SJSA1 (cell line): ENCODE measurements at regions not wholly inside any gene's neighbourhood (a gene's known extent, or its start where the extent isn't known, plus 50 kb on each side); places are given as distances from the start of the nearest gene placed in this dataset.
"Not testable (repeated sequence)": the region's sequence is repeated elsewhere in the genome, so short reads cannot be mapped to it uniquely, and the experiment has no call there.

Experiments
- DNase-seq, 2 experiments: peaks; one replicate each; pipeline ENCODE4 v3.0.0-alpha.2; 2015 to 2020; ENCODE audit warnings: low spot score in 2 of 2, low read depth in 1 of 2
- H3K27ac ChIP-seq: fragments of 250-450 bp; sonication (Bioruptor Pico); 2 replicates; pipeline ENCODE4 v1.5.1; 2020; ENCODE audit warnings: mild to moderate bottlenecking, moderate library complexity
- H3K27me3 ChIP-seq: fragments of 250-450 bp; sonication (Bioruptor Pico); replicated peaks from 2 replicates; pipeline ENCODE4 v1.5.1; 2020; ENCODE audit warnings: mild to moderate bottlenecking, moderate library complexity
- H3K36me3 ChIP-seq: fragments of 250-450 bp; sonication (Bioruptor Pico); 2 replicates; pipeline ENCODE4 v1.5.1; 2020; ENCODE audit warnings: mild to moderate bottlenecking
- H3K4me1 ChIP-seq: fragments of 250-450 bp; sonication (Bioruptor Pico); replicated peaks from 2 replicates; pipeline ENCODE4 v1.6.1; 2021; ENCODE audit warnings: mild to moderate bottlenecking
- H3K4me3 ChIP-seq: fragments of 250-450 bp; sonication (Bioruptor Pico); 2 replicates; pipeline ENCODE4 v1.5.1; 2020; ENCODE audit warnings: mild to moderate bottlenecking
- H3K9me3 ChIP-seq: fragments of 250-450 bp; sonication (Bioruptor Pico); replicated peaks from 2 replicates; pipeline ENCODE4 v1.5.1; 2020; ENCODE audit warnings: mild to moderate bottlenecking

GRCh38 chr14:47901141-47901540 lies 225.7 kb upstream of the MDGA2 start:
- not testable (repeated sequence) for H3K9me3 ChIP-seq, H3K27ac ChIP-seq, H3K27me3 ChIP-seq, H3K4me1 ChIP-seq, H3K4me3 ChIP-seq, H3K36me3 ChIP-seq, DNase-seq

DNA sequence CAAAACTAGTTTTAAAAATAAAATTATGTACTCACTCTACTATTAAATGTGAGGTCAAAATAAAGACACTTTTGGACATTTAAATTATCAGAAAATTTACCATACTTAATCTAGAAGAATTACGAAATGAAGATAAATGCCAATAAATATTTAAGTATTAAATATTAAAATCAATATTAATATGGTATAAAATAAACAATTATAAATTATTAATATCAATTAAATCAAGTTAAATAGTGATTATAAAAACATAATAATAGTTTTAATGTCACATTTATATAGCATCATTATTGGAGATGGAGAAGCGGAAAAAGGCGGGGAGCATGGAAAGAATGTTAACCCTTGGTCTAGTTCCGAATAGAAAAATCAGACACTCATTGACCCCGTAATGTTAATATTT lies 224.3 kb upstream of the MDGA2 start:
- no peak for DNase-seq
- no peak overlapping the region for H3K27ac ChIP-seq
- no peaks in the 10 kb centered on the region for H3K9me3 ChIP-seq
- H3K4me3 ChIP-seq = no peak overlapping the region
- no peaks in the 10 kb centered on the region for H3K36me3 ChIP-seq
- no peaks in the 10 kb centered on the region for H3K4me1 ChIP-seq
- no peaks in the 10 kb centered on the region for H3K27me3 ChIP-seq

DNA sequence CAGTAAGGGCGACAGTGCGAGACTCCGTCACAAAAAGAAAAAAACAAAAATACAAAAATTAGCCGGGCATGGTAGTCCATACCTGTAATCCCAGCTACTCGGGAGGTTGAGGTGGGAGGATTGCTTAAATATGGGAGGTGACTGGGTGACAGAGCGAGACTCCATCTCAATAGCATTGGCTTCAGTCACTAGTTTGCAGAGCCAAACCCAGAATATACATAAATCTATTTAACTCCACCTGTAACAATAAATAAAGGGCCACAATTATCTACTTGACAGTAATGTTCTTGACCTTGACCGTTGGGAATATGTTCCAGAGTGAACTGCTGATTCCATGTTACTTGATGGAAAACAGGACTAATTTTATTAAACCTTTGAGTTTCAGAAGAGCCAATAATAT lies 198.9 kb upstream of the MDGA2 start:
- no peak overlapping the region for H3K27ac ChIP-seq
- no peaks in the 10 kb centered on the region for H3K27me3 ChIP-seq
- DNase-seq = no peak
- no peaks in the 10 kb centered on the region for H3K4me1 ChIP-seq
- H3K36me3 ChIP-seq = no peaks in the 10 kb centered on the region
- H3K9me3 ChIP-seq = no peaks in the 10 kb centered on the region
- H3K4me3 ChIP-seq = no peak overlapping the region

DNA sequence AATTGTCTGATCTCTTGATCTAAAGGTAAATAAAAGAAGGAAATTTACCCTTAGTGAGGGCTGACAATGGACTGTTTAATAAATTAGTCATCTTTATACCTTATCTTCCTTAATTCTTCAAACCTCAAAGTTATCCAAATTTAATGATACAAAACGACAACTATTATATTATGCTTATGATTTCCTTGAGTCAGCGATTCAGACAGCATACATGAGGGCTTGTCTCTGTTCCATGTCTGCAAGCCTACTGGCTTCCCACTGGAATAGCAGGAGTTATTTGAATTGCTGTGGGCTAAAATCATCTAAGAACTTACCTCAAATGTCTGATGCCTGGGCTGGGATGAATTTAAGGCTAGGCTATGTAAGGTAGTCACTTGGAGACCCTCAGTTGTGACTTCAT lies 197.2 kb upstream of the MDGA2 start:
- H3K27ac ChIP-seq = no peak overlapping the region
- H3K4me1 ChIP-seq = no peaks in the 10 kb centered on the region
- DNase-seq = no peak

GRCh38 chr14:47863441-47863840 lies 188.0 kb upstream of the MDGA2 start:
- DNase-seq = no peak
- H3K36me3 ChIP-seq = no peaks in the 10 kb centered on the region
- no peak overlapping the region for H3K27ac ChIP-seq
- H3K4me1 ChIP-seq = no peaks in the 10 kb centered on the region
- H3K27me3 ChIP-seq = no peaks in the 10 kb centered on the region
- H3K4me3 ChIP-seq = no peak overlapping the region
- no peaks in the 10 kb centered on the region for H3K9me3 ChIP-seq

More for the DNA sequence above, 197.2 kb upstream of the MDGA2 start:
- Histone ChIP-seq H3K27me3 (no peaks in the 10 kb centered on the region), H3K9me3 (no peaks in the 10 kb centered on the region), H3K36me3 (no peaks in the 10 kb centered on the region), H3K4me3 (no peak overlapping the region)

- H3K9me3 ChIP-seq = no peaks in the 10 kb centered on the region
- no peaks in the 10 kb centered on the region for H3K36me3 ChIP-seq
- no peaks in the 10 kb centered on the region for H3K27me3 ChIP-seq
- H3K27ac ChIP-seq = no peak overlapping the region
- H3K4me1 ChIP-seq = no peaks in the 10 kb centered on the region
- no peak for DNase-seq
- H3K4me3 ChIP-seq = no peak overlapping the region
These were observed 182.2 kb upstream of the MDGA2 start for GRCh38 chr14:47857646-47858045.

DNA sequence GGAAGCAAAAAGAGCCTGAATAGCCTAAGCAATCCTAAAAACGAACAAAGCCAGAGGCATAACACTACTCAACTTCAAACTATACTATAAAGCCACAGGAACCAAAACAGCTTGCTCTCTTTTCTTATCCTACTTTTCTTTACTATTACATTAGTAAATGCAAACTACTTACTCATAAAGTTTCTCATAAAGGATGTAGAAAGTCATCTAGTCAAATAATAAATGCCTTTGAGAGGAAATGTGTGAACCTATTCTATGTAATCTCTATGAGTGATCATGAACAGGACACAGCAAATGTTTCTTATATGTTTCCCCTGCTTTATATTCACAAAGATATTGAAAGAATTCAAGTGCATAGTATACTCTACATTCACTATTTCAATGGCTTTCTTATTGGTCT lies 176.9 kb upstream of the MDGA2 start:
- Histone ChIP-seq H3K9me3 (no peaks in the 10 kb centered on the region), H3K4me1 (no peaks in the 10 kb centered on the region), H3K36me3 (no peaks in the 10 kb centered on the region), H3K27me3 (no peaks in the 10 kb centered on the region), H3K27ac (no peak overlapping the region), H3K4me3 (no peak overlapping the region)
- DNase-seq = no peak

DNA sequence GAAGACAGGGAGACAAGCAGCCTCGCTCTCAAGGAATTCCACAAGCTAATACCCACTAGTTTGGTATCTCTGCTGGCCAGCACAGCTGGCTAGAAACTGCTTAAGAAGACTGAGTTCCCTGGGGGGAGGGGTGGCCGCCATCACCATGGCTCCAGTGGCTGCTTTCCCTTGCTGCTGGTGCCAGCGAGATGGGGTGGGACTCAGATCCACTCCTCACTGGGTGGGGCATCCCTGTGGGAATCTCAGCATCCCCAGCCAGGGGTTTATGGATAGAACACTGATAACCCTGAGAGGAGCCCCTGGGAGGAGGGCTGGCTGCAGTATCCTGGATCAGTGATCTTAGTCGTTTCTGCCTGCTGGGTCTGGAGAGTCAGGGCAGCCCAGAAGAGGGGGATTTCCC lies 170.6 kb upstream of the MDGA2 start:
- H3K9me3 ChIP-seq = no peaks in the 10 kb centered on the region
- no peak overlapping the region for H3K27ac ChIP-seq
- H3K27me3 ChIP-seq = no peaks in the 10 kb centered on the region
- no peak for DNase-seq
- no peaks in the 10 kb centered on the region for H3K36me3 ChIP-seq
- H3K4me1 ChIP-seq = no peaks in the 10 kb centered on the region
- no peak overlapping the region for H3K4me3 ChIP-seq

- DNase-seq = no peak
These were observed 167.8 kb upstream of the MDGA2 start for GRCh38 chr14:47843236-47843635.

DNA sequence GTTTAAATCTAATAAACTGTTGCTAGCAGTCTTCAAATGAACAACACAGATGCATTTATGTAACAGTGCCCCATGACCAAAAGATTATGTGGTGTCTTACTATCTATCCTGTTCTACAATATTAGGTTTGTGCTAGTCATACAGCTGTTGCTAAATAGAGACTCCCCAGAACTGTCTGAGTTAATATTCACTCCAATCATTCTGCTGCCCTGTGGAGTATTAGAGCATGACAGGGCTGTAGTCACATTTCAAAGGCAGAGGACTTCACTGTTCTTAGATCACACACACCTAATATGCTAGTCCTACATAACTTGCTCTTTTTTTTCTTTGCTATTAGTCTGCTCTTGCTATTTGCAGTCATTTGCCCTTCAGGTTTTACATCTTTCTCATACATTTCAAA lies 157.6 kb upstream of the MDGA2 start:
- no peak overlapping the region for H3K27ac ChIP-seq
- H3K27me3 ChIP-seq = no peaks in the 10 kb centered on the region
- no peak overlapping the region for H3K4me3 ChIP-seq
- H3K9me3 ChIP-seq = no peaks in the 10 kb centered on the region
- no peak for DNase-seq
- no peaks in the 10 kb centered on the region for H3K36me3 ChIP-seq
- H3K4me1 ChIP-seq = no peaks in the 10 kb centered on the region

More at GRCh38 chr14:47843236-47843635, 167.8 kb upstream of the MDGA2 start:
- Histone ChIP-seq H3K4me1 (no peaks in the 10 kb centered on the region), H3K36me3 (no peaks in the 10 kb centered on the region), H3K27me3 (no peaks in the 10 kb centered on the region), H3K27ac (no peak overlapping the region), H3K9me3 (no peaks in the 10 kb centered on the region), H3K4me3 (no peak overlapping the region)

GRCh38 chr14:47826809-47827208 lies 151.4 kb upstream of the MDGA2 start:
- Histone ChIP-seq H3K36me3 (no peaks in the 10 kb centered on the region), H3K9me3 (no peaks in the 10 kb centered on the region), H3K27ac (no peak overlapping the region), H3K4me1 (no peaks in the 10 kb centered on the region), H3K4me3 (no peak overlapping the region), H3K27me3 (no peaks in the 10 kb centered on the region)
- no peak for DNase-seq

DNA sequence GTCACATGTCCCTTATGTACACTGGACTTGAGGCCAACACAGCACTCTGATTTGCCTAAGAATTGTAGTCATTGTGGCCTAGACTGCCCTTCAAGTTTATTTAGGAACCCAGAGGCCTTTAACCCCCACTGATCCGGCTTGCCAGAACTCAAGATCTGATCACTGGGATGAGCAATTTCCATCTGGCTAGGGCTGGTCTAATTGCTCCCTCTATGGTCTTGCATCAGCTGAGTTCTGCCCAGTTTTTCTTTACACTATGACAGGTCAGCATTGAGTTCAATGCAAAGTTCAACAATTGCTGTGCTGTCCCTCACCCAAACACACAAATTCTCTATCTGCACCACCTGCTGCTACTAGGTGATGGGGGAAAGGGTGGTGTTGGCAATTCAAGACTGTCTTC lies 146.9 kb upstream of the MDGA2 start:
- H3K4me3 ChIP-seq = no peak overlapping the region
- no peaks in the 10 kb centered on the region for H3K9me3 ChIP-seq
- no peaks in the 10 kb centered on the region for H3K27me3 ChIP-seq
- no peak for DNase-seq
- no peaks in the 10 kb centered on the region for H3K4me1 ChIP-seq
- no peaks in the 10 kb centered on the region for H3K36me3 ChIP-seq
- H3K27ac ChIP-seq = no peak overlapping the region

DNA sequence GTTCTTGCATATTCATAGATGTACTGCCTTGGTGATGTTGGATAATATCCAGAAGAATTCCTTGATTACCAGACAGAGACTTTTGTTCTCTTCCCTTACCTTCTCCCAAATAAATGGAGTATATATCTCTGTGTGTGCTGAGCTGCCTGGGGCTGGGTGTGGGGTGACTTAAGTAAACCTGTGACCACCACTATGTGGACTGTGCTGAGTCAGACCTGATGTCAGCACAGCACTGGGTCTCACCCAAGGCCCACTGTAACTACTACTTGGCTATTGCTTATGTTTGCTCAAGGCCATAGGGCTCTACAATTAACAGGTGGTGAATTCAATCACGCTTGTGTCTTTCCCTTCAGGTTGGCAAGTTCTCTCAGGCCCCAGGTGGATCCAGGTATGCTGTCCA lies 145.7 kb upstream of the MDGA2 start:
- H3K27ac ChIP-seq = no peak overlapping the region
- no peak for DNase-seq
- H3K4me1 ChIP-seq = no peaks in the 10 kb centered on the region
- no peaks in the 10 kb centered on the region for H3K27me3 ChIP-seq
- no peaks in the 10 kb centered on the region for H3K36me3 ChIP-seq
- H3K9me3 ChIP-seq = no peaks in the 10 kb centered on the region
- no peak overlapping the region for H3K4me3 ChIP-seq

GRCh38 chr14:47790477-47790876 lies 115.1 kb upstream of the MDGA2 start:
- Histone ChIP-seq H3K4me3 (no peak overlapping the region), H3K27ac (no peak overlapping the region), H3K4me1 (no peaks in the 10 kb centered on the region), H3K9me3 (no peaks in the 10 kb centered on the region), H3K36me3 (no peaks in the 10 kb centered on the region), H3K27me3 (no peaks in the 10 kb centered on the region)
- no peak for DNase-seq

DNA sequence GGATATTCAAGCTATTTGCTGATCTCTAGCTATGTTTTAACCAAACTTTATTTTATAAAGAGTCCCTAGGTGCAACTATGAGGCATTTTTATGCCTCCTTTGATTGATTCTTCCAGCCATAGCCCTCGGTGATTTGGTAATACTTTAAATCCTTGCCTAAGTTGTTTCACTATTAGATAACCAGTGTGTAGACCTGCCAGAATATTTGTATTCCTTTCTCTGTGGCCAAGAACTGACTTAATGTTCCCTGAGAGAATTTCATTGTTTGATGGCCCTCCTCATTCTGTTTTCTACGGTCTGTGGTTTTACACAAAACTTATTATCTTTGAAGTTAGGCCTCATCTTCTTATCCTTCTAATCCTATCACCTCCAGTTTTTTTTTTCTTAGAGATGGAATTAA lies 109.7 kb upstream of the MDGA2 start:
- Histone ChIP-seq H3K4me1 (no peaks in the 10 kb centered on the region), H3K9me3 (no peaks in the 10 kb centered on the region), H3K4me3 (no peak overlapping the region), H3K27me3 (no peaks in the 10 kb centered on the region), H3K36me3 (no peaks in the 10 kb centered on the region), H3K27ac (no peak overlapping the region)
- DNase-seq = no peak
